Liver (tissue), 2 donors: ENCODE measurements at regions not wholly inside any gene's neighbourhood (a gene's known extent, or its start where the extent isn't known, plus 50 kb on each side); places are given as distances from the start of the nearest gene placed in this dataset.

Experiments used
- CTCF ChIP-seq: fragments of 150-350 bp; IDR thresholded peaks from 2 replicates; pipeline ENCODE4 v1.5.1; 2017; ENCODE audit warnings: improper control_type of control experiment, low read depth, low read length; ENCODE audit not compliant: missing input control
- YY1 ChIP-seq: IDR thresholded peaks from 2 replicates; pipeline ENCODE4 v1.6.1; 2016; ENCODE audit warnings: antibody characterized with exemption, mild to moderate bottlenecking
- donor health status: healthy.

GRCh38 chr22:48104766-48105165 lies 1342.3 kb downstream of the TBC1D22A start:
- TF ChIP-seq CTCF (no peak), YY1 (no peak)
